ENCODE measurements at regions not wholly inside any gene's neighbourhood (a gene's known extent, or its start where the extent isn't known, plus 50 kb on each side); places are given as distances from the start of the nearest gene placed in this dataset.

DNA sequence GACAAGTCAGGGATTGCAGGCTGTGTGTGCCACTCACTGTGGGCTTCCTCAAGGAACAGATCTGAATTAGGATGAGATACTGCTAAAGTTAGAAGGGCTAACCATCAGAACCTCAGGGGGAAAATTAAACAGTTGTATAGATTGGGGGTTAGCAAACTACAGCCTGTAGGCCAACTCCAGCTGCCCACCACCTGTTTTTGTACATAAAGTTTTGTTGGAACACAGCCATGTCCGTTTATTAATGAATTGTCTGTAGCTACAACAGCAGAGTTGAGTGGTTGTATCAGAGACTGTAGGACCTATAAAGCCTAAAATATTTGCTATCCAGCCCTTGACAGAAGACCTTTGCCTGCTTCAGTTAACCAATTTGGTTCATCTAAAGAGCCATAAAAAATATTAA, 127.2 kb upstream of the ECI2 start:
- 71% methylated on average over 1 of the region's 1 CpG for WGBS
- no peak overlapping the region for H3K4me2 ChIP-seq (ENCODE audit: low read length, poor library complexity, severe bottlenecking)

DNA sequence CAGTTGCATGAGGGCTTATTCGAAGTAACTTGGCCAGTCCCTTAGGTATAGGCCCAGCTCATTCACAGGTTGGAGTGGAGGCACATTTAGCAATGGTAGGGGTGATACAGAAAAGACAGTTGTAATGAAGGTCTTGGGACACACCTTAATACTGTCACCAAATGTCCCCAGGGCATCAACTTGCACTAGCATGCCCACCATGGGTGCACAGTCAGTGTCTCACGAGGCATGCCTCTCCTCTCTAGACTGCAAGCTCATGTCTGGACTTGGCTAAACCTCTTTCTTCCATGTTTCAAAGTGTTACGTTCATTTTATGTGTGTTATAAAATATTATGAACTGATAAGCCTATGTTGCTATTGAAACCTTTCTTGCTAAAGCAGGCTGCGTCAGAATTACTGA, 124.0 kb upstream of the ECI2 start:
- no peaks in the 10 kb centered on the region for H3K9me3 ChIP-seq (ENCODE audit: control insufficient read depth, low read length)
- H3K79me1 ChIP-seq (replicated peaks; ENCODE audit: low read length, poor library complexity, severe bottlenecking), result no peaks in the 10 kb centered on the region
- no peak overlapping the region for H3K23ac ChIP-seq (ENCODE audit: low read length in 2 of 2)
- WGBS, result 98% methylated on average over 3 of the region's 4 CpGs
- no peak overlapping the region for H2BK120ac ChIP-seq (ENCODE audit: low read depth, low read length)
- H2BK12ac ChIP-seq (ENCODE audit: low read length in 2 of 2), result no peak overlapping the region
- no peaks in the 10 kb centered on the region for H3K4me1 ChIP-seq (ENCODE audit: control insufficient read depth, insufficient read depth, low read depth, low read length)
- DNase-seq, result no peak
- H2AK5ac ChIP-seq (ENCODE audit: low read length, severe bottlenecking), result no peak overlapping the region
- H3K4me3 ChIP-seq (ENCODE audit: insufficient read depth in 1 of 2, low read depth in 1 of 2, low read length in 2 of 2), result no peak overlapping the region
- H2AFZ ChIP-seq (ENCODE audit: low read depth, low read length), result no peak overlapping the region
- H2BK15ac ChIP-seq (ENCODE audit: low read depth, poor library complexity, severe bottlenecking), result no peak overlapping the region
- H3K4ac ChIP-seq (ENCODE audit: low read depth in 1 of 2, low read length in 2 of 2), result no peak overlapping the region
- no peaks in the 10 kb centered on the region for H3K36me3 ChIP-seq (ENCODE audit: control insufficient read depth in 1 of 2, insufficient read depth in 2 of 2, low read depth in 1 of 2, low read length in 2 of 2)
- H2BK5ac ChIP-seq (ENCODE audit: low read depth, low read length, poor library complexity, severe bottlenecking), result no peak overlapping the region
- no peak overlapping the region for H3K9ac ChIP-seq (ENCODE audit: low read length)
- no peak overlapping the region for H3K18ac ChIP-seq (ENCODE audit: low read depth in 1 of 2, low read length in 2 of 2)
- no peak overlapping the region for H3K4me2 ChIP-seq (ENCODE audit: low read length, poor library complexity, severe bottlenecking)
- H3K27me3 ChIP-seq (ENCODE audit: control insufficient read depth in 1 of 2, insufficient read depth in 1 of 2, low read length in 2 of 2), result no peaks in the 10 kb centered on the region
- H4K91ac ChIP-seq (ENCODE audit: low read length), result no peak overlapping the region
- H4K8ac ChIP-seq (ENCODE audit: low read length), result no peak overlapping the region
- no peak overlapping the region for H3K27ac ChIP-seq (ENCODE audit: low read length, poor library complexity, severe bottlenecking)
- H3K14ac ChIP-seq (ENCODE audit: low read length in 2 of 2), result no peak overlapping the region

More for the DNA sequence above, 127.2 kb upstream of the ECI2 start:
- Histone ChIP-seq H3K9me3 (ENCODE audit: control insufficient read depth, low read length) (no peaks in the 10 kb centered on the region), H3K4ac (ENCODE audit: low read depth in 1 of 2, low read length in 2 of 2) (no peak overlapping the region), H2BK12ac (ENCODE audit: low read length in 2 of 2) (no peak overlapping the region), H3K36me3 (ENCODE audit: control insufficient read depth in 1 of 2, insufficient read depth in 2 of 2, low read depth in 1 of 2, low read length in 2 of 2) (no peaks in the 10 kb centered on the region), H4K91ac (ENCODE audit: low read length) (no peak overlapping the region), H3K18ac (ENCODE audit: low read depth in 1 of 2, low read length in 2 of 2) (no peak overlapping the region), H2AFZ (ENCODE audit: low read depth, low read length) (no peak overlapping the region), H3K4me1 (ENCODE audit: control insufficient read depth, insufficient read depth, low read depth, low read length) (no peaks in the 10 kb centered on the region), H3K27ac (ENCODE audit: low read length, poor library complexity, severe bottlenecking) (no peak overlapping the region), H3K14ac (ENCODE audit: low read length in 2 of 2) (no peak overlapping the region), H3K23ac (ENCODE audit: low read length in 2 of 2) (no peak overlapping the region), H2BK15ac (ENCODE audit: low read depth, poor library complexity, severe bottlenecking) (no peak overlapping the region), H4K8ac (ENCODE audit: low read length) (no peak overlapping the region), H2BK5ac (ENCODE audit: low read depth, low read length, poor library complexity, severe bottlenecking) (no peak overlapping the region), H2AK5ac (ENCODE audit: low read length, severe bottlenecking) (no peak overlapping the region), H2BK120ac (ENCODE audit: low read depth, low read length) (no peak overlapping the region), H3K27me3 (ENCODE audit: control insufficient read depth in 1 of 2, insufficient read depth in 1 of 2, low read length in 2 of 2) (peaks cover 0 to 9% of the 10 kb centered on the region in 2 experiments), H3K4me3 (ENCODE audit: insufficient read depth in 1 of 2, low read depth in 1 of 2, low read length in 2 of 2) (no peak overlapping the region), H3K9ac (ENCODE audit: low read length) (no peak overlapping the region), H3K79me1 (replicated peaks; ENCODE audit: low read length, poor library complexity, severe bottlenecking) (no peaks in the 10 kb centered on the region)
- DNase-seq, result no peak

DNA sequence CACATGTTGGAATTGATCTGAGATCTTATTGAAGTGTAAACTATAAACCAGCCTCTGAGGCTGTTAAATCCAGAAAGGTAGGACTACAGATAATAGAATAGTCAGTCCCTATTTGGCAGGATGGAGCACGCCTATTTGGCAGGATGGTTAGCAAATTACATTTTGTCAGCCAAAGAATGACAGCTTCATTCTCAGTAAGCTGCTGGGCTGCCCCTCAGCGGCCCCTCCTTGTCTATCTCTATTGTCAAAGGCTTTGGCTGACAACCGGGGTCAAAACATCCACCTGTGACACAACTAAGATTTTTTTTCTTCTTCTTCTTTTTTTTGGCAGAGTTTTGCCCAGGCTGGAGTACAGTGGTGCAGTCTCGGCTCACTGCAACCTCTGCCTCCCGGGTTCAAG, 123.4 kb upstream of the ECI2 start:
- no peak overlapping the region for H2BK120ac ChIP-seq (ENCODE audit: low read depth, low read length)
- no peak overlapping the region for H3K9ac ChIP-seq (ENCODE audit: low read length)
- no peak overlapping the region for H3K14ac ChIP-seq (ENCODE audit: low read length in 2 of 2)
- no peak overlapping the region for H3K4ac ChIP-seq (ENCODE audit: low read depth in 1 of 2, low read length in 2 of 2)
- no peak overlapping the region for H3K23ac ChIP-seq (ENCODE audit: low read length in 2 of 2)
- H3K4me2 ChIP-seq (ENCODE audit: low read length, poor library complexity, severe bottlenecking), result no peak overlapping the region
- H2BK5ac ChIP-seq (ENCODE audit: low read depth, low read length, poor library complexity, severe bottlenecking), result no peak overlapping the region
- no peaks in the 10 kb centered on the region for H3K9me3 ChIP-seq (ENCODE audit: control insufficient read depth, low read length)
- no peak overlapping the region for H4K91ac ChIP-seq (ENCODE audit: low read length)
- H3K79me1 ChIP-seq (replicated peaks; ENCODE audit: low read length, poor library complexity, severe bottlenecking), result no peaks in the 10 kb centered on the region
- H3K4me1 ChIP-seq (ENCODE audit: control insufficient read depth, insufficient read depth, low read depth, low read length), result peaks cover under 1% of the 10 kb centered on the region
- no peak overlapping the region for H2AFZ ChIP-seq (ENCODE audit: low read depth, low read length)
- H3K4me3 ChIP-seq (ENCODE audit: insufficient read depth in 1 of 2, low read depth in 1 of 2, low read length in 2 of 2), result no peak overlapping the region
- H2AK5ac ChIP-seq (ENCODE audit: low read length, severe bottlenecking), result no peak overlapping the region
- H3K18ac ChIP-seq (ENCODE audit: low read depth in 1 of 2, low read length in 2 of 2), result no peak overlapping the region
- DNase-seq, result no peak
- no peaks in the 10 kb centered on the region for H3K36me3 ChIP-seq (ENCODE audit: control insufficient read depth in 1 of 2, insufficient read depth in 2 of 2, low read depth in 1 of 2, low read length in 2 of 2)
- H4K8ac ChIP-seq (ENCODE audit: low read length), result no peak overlapping the region
- H2BK12ac ChIP-seq (ENCODE audit: low read length in 2 of 2), result no peak overlapping the region
- WGBS, result 84% methylated on average over 5 of the region's 5 CpGs
- H3K27me3 ChIP-seq (ENCODE audit: control insufficient read depth in 1 of 2, insufficient read depth in 1 of 2, low read length in 2 of 2), result no peaks in the 10 kb centered on the region
- H3K27ac ChIP-seq (ENCODE audit: low read length, poor library complexity, severe bottlenecking), result no peak overlapping the region
- no peak overlapping the region for H2BK15ac ChIP-seq (ENCODE audit: low read depth, poor library complexity, severe bottlenecking)

DNA sequence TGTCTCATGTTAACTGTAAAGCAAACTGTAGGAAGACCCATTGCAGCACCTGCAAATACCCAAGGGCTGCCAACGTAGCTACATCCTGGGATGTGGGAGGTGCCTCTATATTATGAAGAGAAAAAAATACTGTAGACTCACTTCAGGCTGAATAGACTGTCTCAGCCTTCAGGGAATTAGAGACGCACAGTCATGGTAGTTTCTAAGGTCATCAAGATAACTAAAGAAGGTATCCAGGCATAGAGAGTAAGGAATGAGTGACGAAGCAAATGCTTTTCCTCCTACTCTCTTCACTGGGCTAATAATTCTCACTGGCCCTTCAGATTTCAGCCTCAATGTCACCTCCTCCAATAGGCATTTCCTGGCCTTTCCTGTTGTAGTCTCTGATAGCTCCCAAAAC, 121.6 kb upstream of the ECI2 start:
- H3K4me3 ChIP-seq (ENCODE audit: insufficient read depth in 1 of 2, low read depth in 1 of 2, low read length in 2 of 2), result no peak overlapping the region
- WGBS, result 71% methylated on average over 2 of the region's 3 CpGs
- no peak overlapping the region for H3K23ac ChIP-seq (ENCODE audit: low read length in 2 of 2)
- H3K14ac ChIP-seq (ENCODE audit: low read length in 2 of 2), result no peak overlapping the region
- no peak overlapping the region for H2BK15ac ChIP-seq (ENCODE audit: low read depth, poor library complexity, severe bottlenecking)
- no peak overlapping the region for H4K8ac ChIP-seq (ENCODE audit: low read length)
- no peaks in the 10 kb centered on the region for H3K36me3 ChIP-seq (ENCODE audit: control insufficient read depth in 1 of 2, insufficient read depth in 2 of 2, low read depth in 1 of 2, low read length in 2 of 2)
- no peak overlapping the region for H2BK120ac ChIP-seq (ENCODE audit: low read depth, low read length)
- H3K9me3 ChIP-seq (ENCODE audit: control insufficient read depth, low read length), result no peaks in the 10 kb centered on the region
- no peak overlapping the region for H2BK12ac ChIP-seq (ENCODE audit: low read length in 2 of 2)
- no peak overlapping the region for H3K4ac ChIP-seq (ENCODE audit: low read depth in 1 of 2, low read length in 2 of 2)
- no peak overlapping the region for H3K27ac ChIP-seq (ENCODE audit: low read length, poor library complexity, severe bottlenecking)
- H4K91ac ChIP-seq (ENCODE audit: low read length), result no peak overlapping the region
- no peak overlapping the region for H2AFZ ChIP-seq (ENCODE audit: low read depth, low read length)
- H3K79me1 ChIP-seq (replicated peaks; ENCODE audit: low read length, poor library complexity, severe bottlenecking), result no peaks in the 10 kb centered on the region
- no peaks in the 10 kb centered on the region for H3K27me3 ChIP-seq (ENCODE audit: control insufficient read depth in 1 of 2, insufficient read depth in 1 of 2, low read length in 2 of 2)
- peak; percentile 26 for DNase-seq
- no peak overlapping the region for H2BK5ac ChIP-seq (ENCODE audit: low read depth, low read length, poor library complexity, severe bottlenecking)
- peaks cover 1% of the 10 kb centered on the region for H3K4me1 ChIP-seq (ENCODE audit: control insufficient read depth, insufficient read depth, low read depth, low read length)
- H3K9ac ChIP-seq (ENCODE audit: low read length), result no peak overlapping the region
- H3K18ac ChIP-seq (ENCODE audit: low read depth in 1 of 2, low read length in 2 of 2), result no peak overlapping the region
- no peak overlapping the region for H2AK5ac ChIP-seq (ENCODE audit: low read length, severe bottlenecking)
- no peak overlapping the region for H3K4me2 ChIP-seq (ENCODE audit: low read length, poor library complexity, severe bottlenecking)

Measured in mesenchymal stem cell (in vitro differentiated cells and primary cell).